A549 (cell line): ENCODE measurements at regions not wholly inside any gene's neighbourhood (a gene's known extent, or its start where the extent isn't known, plus 50 kb on each side); places are given as distances from the start of the nearest gene placed in this dataset.

Source experiments
- ATAC-seq, 2 experiments: fragments of 200-7000 bp in 1 of 2; fragments of >200 bp in 1 of 2; cut with Nextera tagmentation in 1 of 2; cut with Tn5 transposase in 1 of 2; 3 replicates each; pipeline versions ENCODE4 v1.8.0 to v1.9.1; 2018 to 2020; ENCODE audit warnings: mild to moderate bottlenecking in 1 of 2, moderate library complexity in 1 of 2
- CTCF ChIA-PET: fragments of 300-600 bp; sonication (Branson Sonifier 250); formaldehyde crosslinking; extraction: SDS; loops from one replicate; lab custom pipeline; 2021; ENCODE audit warnings: antibody characterized with exemption, inconsistent platforms; lab: Yijun Ruan, JAX
- POLR2A ChIA-PET: fragments of 350-600 bp; formaldehyde crosslinking; extraction: SDS; loops from one replicate; lab custom pipeline; 2021; ENCODE audit warnings: antibody characterized with exemption, inconsistent platforms; lab: Yijun Ruan, JAX
- DNase-seq, 2 experiments: peaks; one replicate each; pipeline versions ENCODE4 v3.0.0 to v3.0.0-alpha.2; 2011 to 2016; ENCODE audit warnings: low read depth in 1 of 2, low spot score in 1 of 2
- FAIRE-seq: peaks from 2 replicates; lab custom pipeline; 2011; peaks lifted over from hg19 to GRCh38; lab: Jason Lieb, UNC
- H3K27ac ChIP-seq, 2 experiments: fragments of >200 bp; sonication (Bioruptor Twin); formaldehyde crosslinking; 3 replicates each; pipeline ENCODE4 v1.5.1; 2016 to 2017
- H3K4me1 ChIP-seq: fragments of >200 bp; sonication (Bioruptor Twin); formaldehyde crosslinking; 3 replicates; pipeline ENCODE4 v1.6.1; 2016
- H3K4me2 ChIP-seq: fragments of >200 bp; sonication (Bioruptor Twin); formaldehyde crosslinking; 3 replicates; pipeline ENCODE4 v1.6.1; 2016
- H3K4me3 ChIP-seq: fragments of >200 bp; sonication (Bioruptor Twin); formaldehyde crosslinking; 3 replicates; pipeline ENCODE4 v1.5.1; 2016
- H3K9me3 ChIP-seq: fragments of >200 bp; sonication (Bioruptor Twin); formaldehyde crosslinking; 3 replicates; pipeline ENCODE4 v1.6.1; 2016
- BCL3 ChIP-seq: fragments of >200 bp; sonication (Bioruptor Twin); formaldehyde crosslinking; IDR thresholded peaks from 3 replicates; pipeline ENCODE4 v1.6.1; 2016
- BHLHE40 ChIP-seq: IDR thresholded peaks from 2 replicates; pipeline ENCODE4 v1.6.1; 2012; ENCODE audit warnings: low read depth, low read length, inconsistent platforms
- CBX2 ChIP-seq: fragments of 200-600 bp; sonication (generic); IDR thresholded peaks from 2 replicates; pipeline ENCODE4 v1.6.1; 2016; ENCODE audit warnings: low read depth, mild to moderate bottlenecking, borderline replicate concordance
- CBX8 ChIP-seq: fragments of 200-600 bp; sonication (generic); IDR thresholded peaks from 2 replicates; pipeline ENCODE4 v1.6.1; 2016
- CHD4 ChIP-seq: fragments of 200-600 bp; sonication (generic); IDR thresholded peaks from 2 replicates; pipeline ENCODE4 v1.6.1; 2016; ENCODE audit warnings: antibody characterized with exemption, mild to moderate bottlenecking, borderline replicate concordance
- ELK1 ChIP-seq: fragments of 150-350 bp; IDR thresholded peaks from 2 replicates; pipeline ENCODE4 v1.6.1; 2014; ENCODE audit warnings: low read depth, mild to moderate bottlenecking, low read length
- EP300 ChIP-seq, 2 experiments: fragments of >200 bp; sonication (Bioruptor Twin); formaldehyde crosslinking; IDR thresholded peaks; 2 replicates in 1 of 2; 3 replicates in 1 of 2; pipeline ENCODE4 v1.6.1; 2016 to 2017
- GATA3 ChIP-seq: IDR thresholded peaks from 2 replicates; pipeline ENCODE4 v1.6.1; 2012; ENCODE audit warnings: borderline replicate concordance
- HMGXB4 ChIP-seq: fragments of 250-450 bp; sonication (Bioruptor Pico); IDR thresholded peaks from 2 replicates; pipeline ENCODE4 v1.5.0; 2021; ENCODE audit warnings: mild to moderate bottlenecking, moderate library complexity, borderline replicate concordance
- HOXB13 ChIP-seq: fragments of 250-450 bp; sonication (Bioruptor Pico); IDR thresholded peaks from 2 replicates; pipeline ENCODE4 v1.5.0; 2020; ENCODE audit warnings: low read depth, mild to moderate bottlenecking, moderate library complexity
- HOXB5 ChIP-seq: fragments of 250-450 bp; sonication (Bioruptor Pico); IDR thresholded peaks from 2 replicates; pipeline ENCODE4 v1.5.0; 2020; ENCODE audit warnings: mild to moderate bottlenecking, moderate library complexity
- KDM5A ChIP-seq: fragments of 200-600 bp; sonication (generic); IDR thresholded peaks from 2 replicates; pipeline ENCODE4 v1.6.1; 2016; ENCODE audit warnings: antibody characterized with exemption, mild to moderate bottlenecking
- MAX ChIP-seq: IDR thresholded peaks from 2 replicates; pipeline ENCODE4 v1.6.1; 2012
- MYC ChIP-seq: IDR thresholded peaks from 2 replicates; pipeline ENCODE4 v1.6.1; 2012; ENCODE audit warnings: mild to moderate bottlenecking, inconsistent platforms, low read length, improper control_type of control experiment, borderline replicate concordance
- POLR2AphosphoS2 ChIP-seq: conservative IDR thresholded peaks from 2 replicates; pipeline ENCODE4 v1.6.1; 2012; ENCODE audit warnings: low read length, improper control_type of control experiment, inconsistent platforms
- RCOR1 ChIP-seq: fragments of 150-350 bp; IDR thresholded peaks from 2 replicates; pipeline ENCODE4 v1.6.1; 2014; ENCODE audit warnings: antibody characterized with exemption, low read length, low read depth
- SMC3 ChIP-seq: fragments of >200 bp; sonication (Bioruptor Twin); formaldehyde crosslinking; IDR thresholded peaks from 3 replicates; pipeline ENCODE4 v1.6.1; 2018; ENCODE audit warnings: inconsistent platforms
- SREBF2 ChIP-seq: fragments of 450-650 bp; IDR thresholded peaks from 2 replicates; pipeline ENCODE4 v1.6.1; 2014; ENCODE audit warnings: mild to moderate bottlenecking, moderate library complexity
- TP53 ChIP-seq: fragments of 250-450 bp; sonication (Bioruptor Pico); IDR thresholded peaks from 2 replicates; pipeline ENCODE4 v1.5.0; 2021; ENCODE audit warnings: mild to moderate bottlenecking, moderate library complexity
- ZC3H11A ChIP-seq: fragments of 450-650 bp; IDR thresholded peaks from 2 replicates; pipeline ENCODE4 v1.6.1; 2014; ENCODE audit warnings: antibody characterized with exemption, mild to moderate bottlenecking
- ZFP36 ChIP-seq: fragments of 450-650 bp; IDR thresholded peaks from 2 replicates; pipeline ENCODE4 v1.6.1; 2014; ENCODE audit warnings: borderline replicate concordance; ENCODE audit not compliant: partially characterized antibody
- WGBS: methylation state at CpG from one replicate; pipeline ENCODE4 v1.1.6; 2017; ENCODE audit errors: missing lambda C conversion rate; 5-methylcytosine and 5-hydroxymethylcytosine counted together
- TF ChIP-seq, protein P1 (sequence below): fragments of 450-650 bp; IDR thresholded peaks from 2 replicates; pipeline ENCODE4 v1.6.1; 2014; ENCODE audit warnings: antibody characterized with exemption

GRCh38 chr7:41847606-41848005 lies 144.7 kb upstream of the INHBA start (continued):
- TF ChIP-seq ELK1, result no peak
- TF ChIP-seq HOXB13 (CRISPR knock-in tag), result no peak

- TF ChIP-seq RCOR1 (no peak), ZC3H11A (no peak), BHLHE40 (no peak), CHD4 (no peak), CBX8 (no peak), CBX2 (no peak), SMC3 (no peak), MAX (no peak), GATA3 (no peak), SREBF2 (no peak)
- TF ChIP-seq, protein P1, sequence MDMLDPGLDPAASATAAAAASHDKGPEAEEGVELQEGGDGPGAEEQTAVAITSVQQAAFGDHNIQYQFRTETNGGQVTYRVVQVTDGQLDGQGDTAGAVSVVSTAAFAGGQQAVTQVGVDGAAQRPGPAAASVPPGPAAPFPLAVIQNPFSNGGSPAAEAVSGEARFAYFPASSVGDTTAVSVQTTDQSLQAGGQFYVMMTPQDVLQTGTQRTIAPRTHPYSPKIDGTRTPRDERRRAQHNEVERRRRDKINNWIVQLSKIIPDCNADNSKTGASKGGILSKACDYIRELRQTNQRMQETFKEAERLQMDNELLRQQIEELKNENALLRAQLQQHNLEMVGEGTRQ, result no peak
- 95% methylated on average over 1 of the region's 1 CpG for WGBS
- Histone ChIP-seq H3K4me2 (no peak overlapping the region), H3K9me3 (no peaks in the 10 kb centered on the region), H3K4me1 (no peaks in the 10 kb centered on the region), H3K4me3 (no peak overlapping the region), H3K27ac (no peak overlapping the region)
- POLR2A ChIA-PET, result no interaction called here
- ATAC-seq (no peak), DNase-seq (no peak), FAIRE-seq (no peak)
- CTCF ChIA-PET, result no interaction called here
These were observed 144.3 kb upstream of the INHBA start for GRCh38 chr7:41847151-41847550.

DNA sequence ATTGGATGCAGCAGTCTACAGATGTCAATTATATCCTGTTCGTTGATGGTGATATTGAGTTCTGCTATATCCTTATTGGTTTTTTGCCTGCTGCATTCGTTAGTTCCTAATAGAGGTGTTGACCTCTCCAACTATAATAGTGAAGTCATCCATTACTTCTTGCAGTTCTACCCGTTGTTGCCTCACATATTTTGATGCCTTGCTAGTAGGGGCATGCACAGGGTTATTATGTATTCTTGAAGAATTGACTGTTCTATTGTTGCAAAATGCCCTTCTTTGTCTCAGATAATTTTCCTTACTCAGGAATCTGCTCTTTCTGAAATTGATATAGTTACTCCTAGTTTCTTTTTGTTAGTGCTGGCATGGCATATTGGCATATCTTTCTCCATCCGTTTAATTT lies 140.1 kb upstream of the INHBA start:
- POLR2A ChIA-PET, result no interaction called here
- TF ChIP-seq TP53 (CRISPR knock-in tag) (no peak), HMGXB4 (CRISPR knock-in tag) (no peak), MYC (no peak), GATA3 (no peak), KDM5A (no peak), EP300 (IDR thresholded peaks at IDR 0.05) (no peak), CBX2 (no peak), HOXB5 (CRISPR knock-in tag) (no peak), ZFP36 (no peak), BCL3 (no peak), POLR2AphosphoS2 (no peak), CBX8 (no peak)
- TF ChIP-seq, protein P1, result no peak
- TF ChIP-seq, all 56 proteins: peak for 0
- no peak overlapping the region for H3K4me2 ChIP-seq
- no peak for ATAC-seq
- FAIRE-seq, result no peak
- no peak for DNase-seq
- WGBS, result 10% methylated on average over 4 of the region's 4 CpGs
- H3K4me3 ChIP-seq, result no peak overlapping the region
- no peaks in the 10 kb centered on the region for H3K4me1 ChIP-seq
- no peaks in the 10 kb centered on the region for H3K9me3 ChIP-seq
- CTCF ChIA-PET, result no interaction called here
- no peak overlapping the region for H3K27ac ChIP-seq
